Activated CD8-positive, alpha-beta memory T cell treated with anti-CD3 and anti-CD28 coated beads, Interleukin-2, amount 50 U/mL, for 48 hours (primary cell): ENCODE measurements at regions not wholly inside any gene's neighbourhood (a gene's known extent, or its start where the extent isn't known, plus 50 kb on each side); places are given as distances from the start of the nearest gene placed in this dataset.
A peak's percentile ranks its signal among the peaks of the same experiment; 100 is the strongest.

Experiments used
- DNase-seq: peaks from one replicate; pipeline ENCODE4 v3.0.0-alpha.2; 2020

DNA sequence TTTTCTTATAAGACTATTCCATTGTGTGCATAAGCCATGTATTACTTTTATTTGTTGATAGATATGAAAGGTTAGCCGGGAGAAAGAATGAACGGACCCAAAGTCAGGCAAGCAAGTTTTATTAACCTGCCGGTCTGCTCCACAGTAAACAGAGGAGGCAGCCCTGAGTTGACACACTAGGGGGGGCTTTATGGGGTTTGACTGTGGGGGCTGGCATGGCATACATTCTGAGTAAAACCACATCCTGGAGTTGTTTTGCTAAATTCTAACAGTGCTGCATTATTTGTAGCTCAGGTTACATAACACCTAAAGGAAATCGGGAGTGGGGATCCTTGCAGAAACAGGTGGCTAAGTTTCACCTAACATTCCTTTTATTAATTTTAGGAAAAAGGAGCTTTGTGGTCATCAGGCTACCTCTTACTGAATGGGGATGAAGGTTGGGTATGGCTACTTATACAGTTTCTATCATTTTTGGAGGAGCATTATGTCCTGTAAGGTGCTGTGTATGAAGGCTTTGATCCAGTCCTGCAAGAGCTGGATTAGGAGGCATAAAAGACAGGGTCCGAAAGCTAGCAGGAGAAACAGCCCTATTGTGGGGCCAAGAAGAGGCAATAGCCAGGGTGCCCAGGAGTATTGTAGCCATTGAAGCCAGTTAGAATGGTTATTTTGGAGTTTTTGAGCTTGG lies 107.4 kb upstream of the USP9Y start:
- DNase-seq: no peak

DNA sequence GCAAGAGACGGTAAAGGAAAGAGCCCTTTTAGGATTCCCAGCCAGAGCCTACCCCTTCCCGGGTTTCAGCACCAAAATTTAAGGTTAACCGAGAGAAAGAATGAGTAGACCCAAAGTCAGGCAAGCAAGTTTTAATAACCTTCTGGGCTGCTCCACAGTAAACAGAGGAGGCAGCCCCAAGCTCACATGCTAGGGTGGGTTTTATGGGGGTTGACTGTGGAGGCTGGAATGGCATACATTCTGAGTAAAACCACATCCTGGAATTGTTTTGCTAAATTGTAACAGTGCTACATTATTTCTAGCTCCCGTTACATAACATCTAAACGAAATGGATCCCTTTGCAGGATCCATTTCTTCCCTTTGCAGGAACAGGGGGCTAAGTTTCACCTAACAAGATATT lies 102.2 kb upstream of the USP9Y start:
- DNase-seq: no peak

DNA sequence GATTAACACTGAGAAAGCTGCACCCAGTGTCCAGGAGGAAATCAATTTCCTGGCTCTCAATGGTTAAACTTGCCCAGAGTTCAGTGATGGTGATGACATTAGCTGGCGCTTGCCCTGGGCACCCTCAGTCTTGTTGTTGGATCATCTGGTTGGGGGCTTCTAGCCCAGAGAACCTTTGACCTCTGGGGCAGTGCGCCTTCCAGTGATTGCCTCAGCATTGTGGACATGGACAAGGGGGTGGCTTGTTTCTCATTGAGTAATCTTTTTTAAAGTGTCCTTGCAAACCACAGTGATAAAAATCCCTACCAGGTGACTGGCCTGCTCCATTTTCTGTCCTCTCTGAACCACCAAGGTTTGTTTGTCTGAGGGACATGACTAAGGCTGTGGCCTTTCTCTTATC lies 95.6 kb upstream of the USP9Y start:
- no peak for DNase-seq

DNA sequence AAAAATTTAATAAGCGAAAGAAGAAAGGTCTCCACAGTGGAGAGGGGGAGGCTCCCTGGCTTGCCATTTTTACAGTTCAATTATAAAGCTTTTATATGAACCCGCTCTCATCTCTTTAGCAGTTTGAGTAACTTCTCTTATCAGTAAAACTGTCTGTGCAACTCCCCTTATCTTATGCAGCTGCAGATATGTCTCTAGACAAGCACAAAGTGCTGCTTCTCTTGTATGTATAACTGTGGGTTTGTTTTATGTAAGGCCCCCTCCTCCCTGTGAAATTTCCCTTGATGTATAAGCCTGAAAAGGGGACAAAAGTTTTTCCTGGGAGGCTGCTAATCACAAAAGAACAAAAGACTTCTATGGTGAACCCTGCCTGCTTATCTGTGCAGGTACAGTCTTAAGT lies 90.2 kb upstream of the USP9Y start:
- no peak for DNase-seq

DNA sequence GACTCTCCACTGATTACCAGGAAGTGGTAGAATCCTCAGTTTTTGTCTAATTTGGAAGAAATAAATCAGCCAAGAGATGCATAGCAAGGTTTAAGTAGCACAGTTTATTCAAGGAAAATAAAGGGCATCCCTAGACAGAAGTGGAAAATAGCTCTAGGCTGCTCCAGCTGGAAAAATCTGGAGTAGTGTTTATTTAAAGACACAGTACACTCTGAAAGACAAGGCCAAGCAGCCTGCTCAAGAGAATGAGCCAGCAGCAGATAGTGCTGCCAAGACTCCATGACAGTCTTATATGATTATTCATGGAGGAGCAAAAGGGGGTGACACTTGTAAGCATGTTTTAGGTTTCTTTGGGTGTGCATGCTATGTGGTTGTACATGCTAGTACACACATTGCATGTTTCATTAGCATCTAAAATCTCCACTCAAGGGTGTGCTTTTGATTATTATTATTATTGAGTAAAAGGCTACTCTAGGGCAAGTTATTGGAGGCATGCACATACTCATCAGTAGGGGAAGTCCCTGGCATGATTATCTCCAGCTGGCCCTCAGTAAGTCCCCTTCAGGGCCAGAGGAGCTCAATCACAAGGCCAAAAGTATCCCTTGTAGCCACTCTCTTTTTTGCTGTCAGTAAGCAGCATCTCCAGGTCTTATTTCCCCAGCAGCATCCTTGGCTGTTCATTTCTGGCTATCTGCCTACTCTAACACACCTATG lies 85.1 kb upstream of the USP9Y start:
- no peak for DNase-seq

DNA sequence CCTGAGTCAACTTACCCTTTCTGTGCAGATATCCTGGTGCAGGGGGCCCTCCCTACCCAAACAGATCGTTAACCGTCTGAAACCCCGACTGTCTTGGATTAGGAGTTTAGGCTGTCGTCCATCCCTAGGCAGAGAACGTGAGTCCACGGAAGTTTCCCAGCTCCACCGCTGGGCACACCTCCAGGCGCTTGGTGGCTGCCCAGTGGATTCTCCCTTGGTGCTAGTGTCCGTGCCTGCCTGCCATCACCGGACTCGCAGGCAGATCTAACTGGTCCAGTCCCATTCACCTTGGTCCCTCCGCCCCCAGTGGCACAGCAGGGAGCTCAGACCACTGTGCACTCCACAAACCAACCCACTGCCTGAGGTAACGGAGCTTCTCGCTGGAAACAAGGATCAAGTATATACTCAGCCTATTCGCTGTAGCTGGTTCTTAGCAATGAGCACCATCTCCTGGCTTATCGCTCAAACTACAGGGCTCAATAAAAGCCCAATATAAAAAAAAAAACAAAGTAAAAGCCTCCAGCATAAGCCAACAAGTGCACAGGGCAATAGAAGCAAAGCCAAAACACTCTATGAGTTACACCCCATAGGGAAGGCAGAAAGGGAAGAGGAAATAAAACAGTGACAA lies 79.5 kb upstream of the USP9Y start:
- peak; percentile 43 for DNase-seq

DNA sequence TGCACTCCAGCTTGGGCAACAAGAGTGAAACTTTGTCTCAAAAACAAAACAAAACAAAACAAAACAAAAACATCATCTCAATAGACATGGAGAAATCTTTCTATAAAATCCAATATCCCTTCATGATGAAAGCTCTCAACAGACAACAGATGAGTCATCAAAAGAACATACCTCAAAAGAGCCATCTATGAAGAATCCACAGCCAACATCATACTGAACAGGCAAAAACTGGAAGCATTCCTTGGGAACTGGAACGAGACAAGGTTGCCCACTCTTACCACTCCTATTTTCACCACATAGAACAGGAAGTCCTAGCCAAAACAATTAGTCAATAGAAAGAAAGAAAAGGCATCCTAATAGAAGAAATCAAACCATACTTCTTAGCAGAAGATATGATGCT lies 77.8 kb upstream of the USP9Y start:
- no peak for DNase-seq

DNA sequence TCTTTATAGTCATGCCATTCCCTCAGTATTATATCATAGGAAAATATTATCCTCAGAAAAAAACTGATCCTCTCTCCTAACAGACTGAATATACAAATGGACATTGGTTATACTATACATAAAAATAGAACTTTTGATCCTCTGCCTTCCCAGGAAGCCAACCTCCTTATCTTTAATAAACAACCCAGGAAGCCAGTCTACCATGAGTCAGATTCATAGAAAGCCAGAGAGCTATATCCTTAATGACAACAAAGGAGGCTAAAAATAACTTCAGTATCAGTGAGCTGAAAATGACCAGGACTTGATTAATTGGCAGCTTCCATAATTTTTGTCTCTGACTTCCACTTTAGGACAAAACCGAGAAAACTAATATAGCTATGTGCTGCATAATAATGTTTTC lies 58.0 kb upstream of the USP9Y start:
- no peak for DNase-seq

DNA sequence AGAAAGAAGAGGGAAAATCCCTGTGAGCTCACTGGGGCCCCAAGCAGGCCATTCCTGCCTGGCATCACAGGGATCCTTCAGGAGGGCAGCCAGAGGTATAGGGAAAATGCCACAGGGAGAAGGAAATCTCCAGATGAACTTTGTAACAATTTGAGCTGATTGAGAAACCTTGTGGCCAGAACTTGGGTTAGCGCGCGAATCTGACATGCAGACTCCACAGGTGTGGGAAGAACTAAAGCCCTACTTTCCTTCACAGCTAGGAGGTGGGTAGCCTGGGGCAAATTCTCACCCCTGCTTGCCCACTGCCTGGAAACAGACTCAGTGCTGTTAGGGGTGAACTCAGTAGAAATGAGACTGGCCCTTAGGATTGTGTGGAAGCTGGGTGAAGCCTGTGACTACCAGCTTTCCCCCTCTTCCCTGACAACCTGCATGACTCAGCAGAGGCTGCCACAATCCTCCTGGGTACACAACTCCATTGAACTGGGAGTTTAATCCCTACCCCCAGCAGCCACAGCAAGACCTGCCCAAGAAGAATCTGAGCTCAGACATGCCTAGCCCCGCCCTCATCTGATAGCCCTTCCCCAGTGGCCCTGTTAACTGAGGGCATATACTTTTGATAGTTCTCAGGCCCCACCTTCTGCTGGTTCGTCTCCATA lies 57.2 kb upstream of the USP9Y start:
- DNase-seq: no peak

DNA sequence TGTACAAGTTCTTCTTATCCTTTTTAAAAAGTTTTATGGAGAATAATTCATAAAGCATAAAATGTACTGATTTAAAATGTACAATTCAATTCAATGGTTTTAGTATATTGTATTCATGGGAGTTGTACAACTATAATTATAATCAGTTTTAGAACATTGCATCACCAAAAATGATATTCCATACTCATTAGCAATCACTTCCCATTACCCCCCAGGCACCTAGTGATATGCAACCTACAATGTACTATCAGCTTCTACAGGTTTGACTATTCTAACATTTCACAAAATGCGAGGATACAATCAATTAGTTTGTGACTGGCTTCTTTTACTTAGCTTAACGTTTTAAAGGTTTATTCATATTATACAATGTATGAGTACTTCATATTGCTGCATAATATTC lies 49.9 kb upstream of the USP9Y start:
- no peak for DNase-seq
